Activated CD8-positive, alpha-beta memory T cell treated with anti-CD3 and anti-CD28 coated beads for 36 hours (primary cell): ENCODE measurements at regions not wholly inside any gene's neighbourhood (a gene's known extent, or its start where the extent isn't known, plus 50 kb on each side); places are given as distances from the start of the nearest gene placed in this dataset.

Source experiments
- CTCF ChIA-PET: fragments of 350-600 bp; sonication (Branson Sonifier 250); formaldehyde crosslinking; loops from one replicate; lab custom pipeline; 2021; ENCODE audit warnings: antibody characterized with exemption; lab: Charles Lee
- POLR2A ChIA-PET: fragments of 350-600 bp; sonication (Branson Sonifier 250); formaldehyde crosslinking; loops from one replicate; lab custom pipeline; 2021; ENCODE audit warnings: antibody characterized with exemption; lab: Charles Lee

DNA sequence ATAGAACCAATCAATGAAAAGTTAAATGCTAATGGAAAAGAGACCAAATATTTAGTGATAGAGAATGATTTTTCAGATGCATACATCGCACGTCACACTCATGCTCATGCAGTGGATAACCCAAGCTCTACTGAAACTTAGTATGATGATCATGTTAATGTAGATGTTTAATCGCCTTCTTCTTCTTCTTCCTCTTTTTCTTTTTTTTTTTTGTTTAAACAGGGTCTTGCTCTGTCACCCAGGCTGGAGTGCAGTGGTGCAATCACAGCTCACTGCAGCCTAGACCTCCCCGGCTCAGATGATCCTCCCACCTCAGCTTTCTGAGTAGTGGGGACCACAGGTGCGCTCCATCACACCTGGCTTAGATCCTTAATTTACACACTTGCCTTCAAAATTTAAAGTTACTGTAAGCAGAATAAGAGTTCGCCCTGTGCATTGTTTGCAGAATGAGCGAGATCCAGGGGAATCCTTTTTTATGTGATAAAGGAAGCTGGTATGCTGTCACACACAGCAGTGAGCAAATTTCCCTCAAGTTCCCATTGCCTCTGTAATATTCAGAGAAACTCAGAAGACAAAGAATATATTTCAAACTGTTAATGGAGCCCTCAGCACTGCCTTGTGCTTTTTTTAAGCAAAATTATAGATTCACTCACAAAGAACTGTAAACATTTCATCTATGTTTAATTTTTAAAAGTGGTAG, 194.2 kb upstream of the SGK1 start:
- ChIA-PET CTCF (no interaction called here), POLR2A (no interaction called here)

DNA sequence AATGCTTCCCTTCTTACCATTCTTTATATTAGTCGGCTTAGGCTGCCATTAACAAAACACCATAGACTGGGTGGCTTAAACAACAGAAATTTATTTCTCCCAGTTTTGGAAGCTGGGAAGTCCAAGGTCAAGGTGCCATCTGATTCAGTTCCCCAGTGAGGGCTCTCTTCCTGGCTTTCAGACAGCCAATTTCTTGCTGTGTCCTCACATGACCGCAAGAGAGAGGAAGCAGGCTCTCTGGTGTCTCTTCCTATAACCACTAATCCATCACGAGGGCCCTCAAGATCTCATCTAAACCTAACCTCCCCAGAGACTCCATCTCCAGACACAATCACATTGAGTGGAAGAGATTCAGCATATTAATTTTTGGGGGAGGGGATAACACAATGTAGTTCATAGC, 193.0 kb upstream of the SGK1 start:
- ChIA-PET POLR2A (no interaction called here), CTCF (no interaction called here)

DNA sequence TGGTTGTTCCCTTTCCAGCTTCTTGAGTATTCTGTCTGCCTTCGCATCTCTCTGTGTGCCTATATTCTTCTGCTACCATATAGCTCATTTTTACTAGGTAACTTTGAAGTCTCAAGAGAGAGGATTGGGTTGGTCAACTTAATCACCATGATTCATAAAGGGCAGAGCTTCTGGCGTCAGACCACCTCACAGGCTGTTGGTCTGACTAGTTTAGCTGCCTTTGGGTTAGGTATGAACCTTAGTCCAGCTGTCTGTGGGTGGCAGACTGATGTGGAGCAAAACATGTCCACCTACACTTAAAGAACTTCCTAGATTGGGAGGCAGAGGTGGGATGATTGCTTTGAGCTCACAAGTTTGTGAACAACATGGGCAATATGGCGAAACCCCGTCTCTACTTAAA, 192.2 kb upstream of the SGK1 start:
- POLR2A ChIA-PET, result no interaction called here
- CTCF ChIA-PET, result no interaction called here

DNA sequence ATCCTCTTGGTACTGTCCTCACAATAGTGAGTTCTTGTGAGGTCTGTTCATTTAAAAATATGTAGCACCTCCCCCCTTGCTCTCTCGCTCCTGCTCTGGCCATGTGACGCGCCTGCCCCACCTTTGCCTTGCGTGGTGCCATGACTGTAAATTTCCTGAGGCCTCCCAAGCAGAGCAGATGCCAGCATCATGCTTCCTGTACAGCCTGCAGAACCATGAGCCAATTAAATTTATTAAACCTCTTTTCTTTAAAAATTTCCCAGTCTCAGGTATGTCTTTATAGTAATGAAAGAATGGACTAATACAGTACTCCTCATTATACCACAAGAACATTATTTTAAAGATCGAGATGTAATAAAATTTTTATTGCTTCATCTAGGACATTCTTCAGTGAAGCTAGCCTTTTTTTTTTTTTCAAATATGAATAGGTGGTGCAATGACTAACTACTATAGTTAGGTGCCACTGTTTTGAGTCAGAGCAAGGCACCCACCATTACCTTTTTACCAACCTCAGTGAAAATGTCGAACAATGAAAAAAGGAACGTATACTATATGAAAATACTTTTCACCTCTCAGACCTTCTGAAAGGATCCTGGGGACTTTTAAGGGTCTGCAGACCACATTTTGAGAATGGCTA, 191.1 kb upstream of the SGK1 start:
- ChIA-PET CTCF (no interaction called here), POLR2A (no interaction called here)

- ChIA-PET POLR2A (no interaction called here), CTCF (no interaction called here)
Observed at GRCh38 chr6:134506162-134506561, 188.2 kb upstream of the SGK1 start.

- POLR2A ChIA-PET, result no interaction called here
- CTCF ChIA-PET, result no interaction called here
Observed at GRCh38 chr6:134503585-134504281, 185.8 kb upstream of the SGK1 start.

GRCh38 chr6:134502614-134503549, 185.0 kb upstream of the SGK1 start:
- ChIA-PET CTCF (no interaction called here), POLR2A (no interaction called here)

DNA sequence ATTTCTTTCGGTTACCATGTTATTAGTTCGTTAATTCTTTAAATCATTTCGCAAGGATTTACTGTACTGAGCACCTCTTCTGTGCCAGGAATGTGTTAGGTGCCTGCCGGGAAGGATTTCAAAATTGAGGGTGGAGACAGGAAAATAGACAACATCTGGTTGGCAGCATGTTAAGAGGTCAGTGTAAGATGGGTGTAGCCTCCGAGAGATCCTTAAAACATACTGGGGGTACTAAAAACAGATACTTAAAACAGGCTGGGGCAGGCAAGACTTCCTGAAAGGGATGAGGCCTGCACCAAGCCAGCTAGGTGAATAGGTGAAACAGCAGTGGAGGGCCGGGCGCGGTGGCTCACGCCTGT, 178.0 kb upstream of the SGK1 start:
- CTCF ChIA-PET, result no interaction called here
- POLR2A ChIA-PET, result no interaction called here

- CTCF ChIA-PET, result interaction anchor here (0.7 kb wide), 1 partner anchor 50 kb away, joined by 3 read pairs; no protein-coding TSS in a partner anchor
- POLR2A ChIA-PET, result no interaction called here
Observed at GRCh38 chr6:134495203-134495889, 177.4 kb upstream of the SGK1 start.

DNA sequence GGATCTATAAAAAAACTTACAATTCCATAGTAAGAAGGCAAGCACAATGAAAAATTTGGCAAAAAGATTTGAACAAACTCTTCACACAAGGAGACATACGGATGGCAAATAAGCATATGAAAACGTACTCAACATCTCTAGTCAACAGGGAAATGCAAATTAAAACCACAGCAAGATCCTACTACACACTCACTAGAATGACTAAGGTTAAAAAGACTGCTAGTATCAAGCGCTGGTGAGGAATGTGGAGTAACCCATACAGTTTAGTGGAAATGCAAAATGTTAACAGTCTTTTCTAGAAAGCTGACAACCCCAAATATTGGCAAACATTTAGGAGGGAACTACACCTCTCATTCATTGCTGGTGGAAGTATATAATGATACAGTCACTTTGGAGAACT, 175.9 kb upstream of the SGK1 start:
- ChIA-PET CTCF (no interaction called here), POLR2A (no interaction called here)

- CTCF ChIA-PET, result no interaction called here
- POLR2A ChIA-PET, result no interaction called here
Observed at GRCh38 chr6:134491477-134491876, 173.6 kb upstream of the SGK1 start.

DNA sequence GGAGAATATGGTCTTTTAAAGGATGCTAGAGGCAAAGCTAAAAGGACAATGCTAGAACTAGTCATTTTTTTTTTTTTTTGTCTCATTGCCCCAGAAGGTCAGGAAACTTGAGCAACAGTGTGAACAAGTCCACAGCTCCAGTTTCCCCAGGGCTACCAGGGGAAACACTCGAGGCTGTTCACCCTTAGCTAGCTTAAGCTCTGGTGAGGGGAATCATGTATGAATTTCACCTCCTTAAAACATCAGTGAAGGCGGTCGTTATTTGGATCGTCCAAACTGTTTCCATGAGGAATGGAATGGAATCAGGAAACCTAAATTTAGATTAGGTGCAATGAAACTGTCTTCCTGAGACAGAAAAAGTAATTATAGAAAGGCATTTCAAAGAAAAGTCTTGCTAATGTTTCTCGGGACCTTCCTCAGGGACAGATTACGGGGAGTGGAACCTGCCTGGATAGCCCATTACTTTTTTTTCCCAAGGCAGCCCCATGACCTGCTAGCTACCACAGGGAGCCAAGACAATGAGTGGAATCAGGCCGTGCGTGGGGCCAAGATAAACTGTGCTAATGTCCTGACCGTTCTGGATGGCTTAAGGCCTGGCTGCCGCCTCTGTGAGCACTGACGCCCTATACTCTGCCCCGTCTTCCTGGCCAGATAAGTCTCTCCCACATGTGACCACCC, 164.8 kb upstream of the SGK1 start:
- POLR2A ChIA-PET, result no interaction called here

DNA sequence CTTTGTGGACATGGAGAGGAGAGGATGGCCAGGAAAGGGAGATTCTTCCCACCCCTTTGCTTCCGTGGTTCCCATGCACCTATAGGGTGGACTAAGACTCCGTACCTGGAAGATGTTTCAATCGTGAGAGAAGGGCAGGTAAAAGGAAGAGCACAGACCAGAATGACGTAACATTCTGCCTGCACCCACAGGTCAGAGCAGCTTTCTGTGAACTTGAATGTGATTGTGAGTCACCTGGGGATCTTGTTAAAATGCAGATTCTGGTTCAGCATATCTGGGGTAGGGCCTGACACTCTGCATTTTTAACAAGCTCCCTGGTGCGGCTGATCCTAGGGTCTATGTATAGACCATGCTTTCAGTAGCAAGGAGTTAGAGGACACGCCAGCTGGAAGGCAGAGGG, 164.1 kb upstream of the SGK1 start:
- CTCF ChIA-PET, result interaction anchor here (0.6 kb wide), 1 partner anchor 424 kb away, joined by 3 read pairs; no protein-coding TSS in a partner anchor
- POLR2A ChIA-PET, result interaction anchor here (0.5 kb wide), 1 partner anchor 249 kb away, joined by 3 read pairs; no protein-coding TSS in a partner anchor

More for the DNA sequence above, 164.8 kb upstream of the SGK1 start:
- CTCF ChIA-PET, result no interaction called here

DNA sequence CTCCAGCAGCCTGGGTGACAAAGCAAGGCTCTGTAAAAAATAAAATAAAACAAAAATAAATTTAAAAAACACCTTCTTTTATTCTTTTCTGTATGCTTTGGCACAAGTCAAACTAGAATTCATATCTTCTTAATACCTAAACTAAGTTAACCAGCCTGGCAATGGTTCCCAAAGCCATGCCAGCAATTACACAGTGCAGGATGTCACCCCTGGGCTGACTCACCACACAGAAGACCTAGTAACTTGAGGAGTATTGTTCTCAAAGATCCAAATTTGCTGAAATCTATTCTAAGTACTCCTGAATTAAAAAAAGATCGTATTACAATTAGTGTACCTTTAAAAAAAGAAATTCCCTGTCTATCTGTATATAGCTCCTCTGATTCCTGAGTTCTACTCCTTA, 162.7 kb upstream of the SGK1 start:
- ChIA-PET CTCF (no interaction called here), POLR2A (no interaction called here)

DNA sequence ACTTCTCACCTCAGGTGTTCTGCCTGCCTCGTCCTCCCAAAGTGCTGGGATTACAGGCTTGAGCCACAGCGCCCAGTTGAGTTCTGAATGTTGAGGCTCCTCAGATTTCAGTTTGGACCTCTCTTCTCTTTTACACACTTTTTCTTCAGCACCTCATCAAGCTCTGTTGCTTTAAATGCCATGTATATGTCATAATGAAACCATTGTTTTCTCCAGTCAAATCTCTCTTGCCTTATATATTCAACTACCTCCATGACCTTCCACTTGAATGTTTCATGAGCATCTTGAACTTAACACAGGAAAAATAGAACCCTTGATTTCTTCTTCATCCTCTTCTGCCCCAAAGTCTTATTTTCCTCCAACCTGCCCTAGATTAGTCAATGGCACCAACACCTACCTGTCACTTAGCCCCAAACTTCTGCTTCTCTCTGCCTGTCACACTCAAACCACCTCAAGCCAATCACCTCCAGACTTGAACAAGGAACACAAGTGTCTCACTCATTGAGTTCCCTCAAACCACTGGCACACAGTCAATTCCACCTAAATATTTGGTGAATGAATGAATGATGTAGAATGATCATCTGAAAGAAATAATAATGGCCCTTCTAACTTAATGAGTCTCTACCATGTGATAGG, 161.0 kb upstream of the SGK1 start:
- ChIA-PET POLR2A (no interaction called here), CTCF (no interaction called here)

- ChIA-PET POLR2A (no interaction called here), CTCF (no interaction called here)
Observed at GRCh38 chr6:134477991-134478635, 160.2 kb upstream of the SGK1 start.

DNA sequence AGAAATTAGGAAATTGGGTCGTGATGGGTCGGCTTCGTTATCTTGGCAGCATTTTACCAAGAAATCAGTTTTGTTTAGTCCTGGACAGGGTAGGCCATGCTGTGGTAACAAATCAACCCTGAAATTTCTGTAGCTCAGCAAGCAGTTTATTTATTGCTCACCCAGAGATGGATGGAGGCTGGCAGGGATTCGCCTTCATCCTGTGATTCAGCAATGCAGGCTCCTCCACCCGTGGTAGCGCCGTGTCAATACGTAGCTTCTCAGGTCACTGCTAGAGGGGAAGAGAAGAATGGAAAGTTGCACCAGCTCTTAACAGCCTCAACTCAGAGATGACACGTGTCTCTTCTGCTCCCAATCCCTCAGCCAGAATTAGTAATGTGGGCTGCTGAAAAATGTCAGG, 157.0 kb upstream of the SGK1 start:
- POLR2A ChIA-PET, result no interaction called here
- CTCF ChIA-PET, result no interaction called here

GRCh38 chr6:134472661-134473060, 154.7 kb upstream of the SGK1 start:
- POLR2A ChIA-PET, result no interaction called here

More at GRCh38 chr6:134472661-134473060, 154.7 kb upstream of the SGK1 start:
- CTCF ChIA-PET, result no interaction called here
